HCT116 (cell line): ENCODE measurements at regions not wholly inside any gene's neighbourhood (a gene's known extent, or its start where the extent isn't known, plus 50 kb on each side); places are given as distances from the start of the nearest gene placed in this dataset.

Experiments used
- ATAC-seq: fragments of 200-7000 bp; cut with Tn5 transposase; 2 replicates; pipeline ENCODE4 v1.9.1; 2020; ENCODE audit warnings: mild to moderate bottlenecking, moderate library complexity
- BruUV-seq: library from RNA; stranded (reverse); fragments of 400-500 nt; replicated peaks from 2 replicates; lab custom pipeline; 2021; lab: Mats Ljungman, UMichigan
- CTCF ChIA-PET: fragments of 300-600 bp; sonication (Branson Sonifier 250); formaldehyde crosslinking; loops from one replicate; lab custom pipeline; 2021; ENCODE audit warnings: antibody characterized with exemption; lab: Charles Lee
- POLR2A ChIA-PET: fragments of 300-600, 350-600 bp; sonication (Branson Sonifier 250); formaldehyde crosslinking; loops from one replicate; lab custom pipeline; 2021; ENCODE audit warnings: antibody characterized with exemption; lab: Charles Lee
- RAD21 ChIA-PET, 2 experiments: fragments of 300-600 bp; sonication (Branson Sonifier 250); formaldehyde crosslinking; loops; one replicate each; lab custom pipeline; 2023; ENCODE audit warnings: low total read pairs in 2 of 2; ENCODE audit not compliant: uncharacterized antibody in 2 of 2, unreplicated experiment in 2 of 2, low non-redundant PET in 1 of 2; lab: Charles Lee
- DNase-seq: peaks from one replicate; pipeline ENCODE4 v3.0.0-alpha.2; 2010; ENCODE audit warnings: low read depth, low spot score
- H2AFZ ChIP-seq: fragments of 200-600 bp; shearing (Covaris generic), sonication (generic); 2 replicates; pipeline ENCODE4 v1.6.1; 2017; ENCODE audit warnings: low read depth, mixed run types, mixed read lengths, antibody characterized with exemption, low read length; ENCODE audit not compliant: poor library complexity, severe bottlenecking
- H3K27ac ChIP-seq: 2 replicates; pipeline ENCODE4 v1.5.1; 2012; ENCODE audit warnings: low read depth, low read length
- H3K27me3 ChIP-seq: fragments of 200-600 bp; sonication (generic); 2 replicates; pipeline ENCODE4 v1.6.1; 2016; ENCODE audit warnings: mixed run types, low read length, mixed read lengths; ENCODE audit not compliant: insufficient read depth
- H3K36me3 ChIP-seq, 2 experiments: fragments of 200-500 bp in 1 of 2; fragments of 200-600 bp in 1 of 2; sonication (Bioruptor generic) in 1 of 2; sonication (generic) in 1 of 2; 2 replicates each; pipeline versions ENCODE4 v1.5.1 to v1.6.1; 2014 to 2016; ENCODE audit warnings: low read length in 2 of 2, inconsistent platforms in 1 of 2, mixed read lengths in 1 of 2, mixed run types in 1 of 2; ENCODE audit not compliant: insufficient read depth in 2 of 2, control insufficient read depth in 1 of 2
- H3K4me1 ChIP-seq, 2 experiments: fragments of 200-600 bp in 1 of 2; sonication (generic) in 1 of 2; 2 replicates each; pipeline versions ENCODE4 v1.5.1 to v1.6.1; 2012 to 2017; ENCODE audit warnings: low read length in 2 of 2, inconsistent platforms in 1 of 2, mild to moderate bottlenecking in 1 of 2, mixed read lengths in 1 of 2, mixed run types in 1 of 2, moderate library complexity in 1 of 2; ENCODE audit not compliant: insufficient read depth in 2 of 2, control insufficient read depth in 1 of 2
- H3K4me2 ChIP-seq: fragments of 200-600 bp; sonication (generic); 2 replicates; pipeline ENCODE4 v1.6.1; 2017; ENCODE audit warnings: mixed run types, low read length, mixed read lengths
- H3K4me3 ChIP-seq, 2 experiments: fragments of 200-600 bp in 1 of 2; sonication (generic) in 1 of 2; replicated peaks in 1 of 2; 2 replicates each; pipeline ENCODE4 v1.5.1; 2011 to 2016; ENCODE audit warnings: low read length in 2 of 2, control low read depth in 1 of 2, low read depth in 1 of 2, mild to moderate bottlenecking in 1 of 2, mixed read lengths in 1 of 2, mixed run types in 1 of 2
- H3K79me2 ChIP-seq: fragments of 200-600 bp; sonication (generic); 2 replicates; pipeline ENCODE4 v1.6.1; 2017; ENCODE audit warnings: mild to moderate bottlenecking, mixed run types, low read length, moderate library complexity, mixed read lengths; ENCODE audit not compliant: insufficient read depth
- H3K9ac ChIP-seq: fragments of 200-600 bp; sonication (generic); 2 replicates; pipeline ENCODE4 v1.6.1; 2016; ENCODE audit warnings: low read length, mixed read lengths
- H3K9me2 ChIP-seq: fragments of 200-600 bp; sonication (generic), shearing (Covaris generic); 2 replicates; pipeline ENCODE4 v1.6.1; 2017; ENCODE audit warnings: mixed run types, mild to moderate bottlenecking, moderate library complexity; ENCODE audit not compliant: insufficient read depth
- H3K9me3 ChIP-seq, 2 experiments: fragments of 200-500 bp in 1 of 2; fragments of 200-600 bp in 1 of 2; sonication (Bioruptor generic) in 1 of 2; sonication (generic) in 1 of 2; 2 replicates each; pipeline ENCODE4 v1.6.1; 2014 to 2017; ENCODE audit warnings: low read length in 2 of 2, mixed read lengths in 2 of 2, inconsistent platforms in 1 of 2, low read depth in 1 of 2, mild to moderate bottlenecking in 1 of 2, mixed run types in 1 of 2, moderate library complexity in 1 of 2; ENCODE audit not compliant: control insufficient read depth in 1 of 2, insufficient read depth in 1 of 2
- H4K20me1 ChIP-seq: fragments of 200-600 bp; sonication (generic), shearing (Covaris generic); 2 replicates; pipeline ENCODE4 v1.6.1; 2017; ENCODE audit warnings: mixed run types, mild to moderate bottlenecking, moderate library complexity; ENCODE audit not compliant: insufficient read depth
- ATF3 ChIP-seq: IDR thresholded peaks from 2 replicates; pipeline ENCODE4 v1.6.1; 2012
- CBX3 ChIP-seq: IDR thresholded peaks from 2 replicates; pipeline ENCODE4 v1.6.1; 2012; ENCODE audit warnings: low read depth
- CTCF ChIP-seq, 3 experiments: fragments of 200-600 bp in 1 of 3; sonication (generic) in 1 of 3; IDR thresholded peaks in 2 of 3; conservative IDR thresholded peaks in 1 of 3; 2 replicates each; pipeline ENCODE4 v1.5.1; 2012 to 2017; ENCODE audit warnings: low read depth in 2 of 3, low read length in 2 of 3, antibody characterized with exemption in 1 of 3, borderline replicate concordance in 1 of 3, control low read depth in 1 of 3, mild to moderate bottlenecking in 1 of 3, mixed read lengths in 1 of 3, mixed run types in 1 of 3, moderate library complexity in 1 of 3; ENCODE audit not compliant: insufficient read depth in 1 of 3
- EGR1 ChIP-seq: IDR thresholded peaks from 2 replicates; pipeline ENCODE4 v1.6.1; 2012; ENCODE audit warnings: low read depth
- EZH2 ChIP-seq: fragments of 200-600 bp; sonication (generic); IDR thresholded peaks from 2 replicates; pipeline ENCODE4 v1.6.1; 2017; ENCODE audit warnings: antibody characterized with exemption, mixed run types
- EZH2phosphoT487 ChIP-seq: fragments of 200-600 bp; IDR thresholded peaks from 2 replicates; pipeline ENCODE4 v1.6.1; 2018; ENCODE audit warnings: antibody characterized with exemption, borderline replicate concordance
- FOSL1 ChIP-seq: IDR thresholded peaks from 2 replicates; pipeline ENCODE4 v1.6.1; 2012; ENCODE audit warnings: low read depth
- POLR2A ChIP-seq: IDR thresholded peaks from 2 replicates; pipeline ENCODE4 v1.7.0; 2011; ENCODE audit warnings: borderline replicate concordance; ENCODE audit not compliant: insufficient read depth, insufficient read length; ENCODE audit errors: extremely low read depth
- POLR2AphosphoS5 ChIP-seq: IDR thresholded peaks from 2 replicates; pipeline ENCODE4 v1.6.1; 2011; ENCODE audit warnings: mild to moderate bottlenecking, low read depth, low read length, moderate library complexity
- SP1 ChIP-seq: IDR thresholded peaks from 2 replicates; pipeline ENCODE4 v1.6.1; 2012; ENCODE audit warnings: low read depth
- SRF ChIP-seq: IDR thresholded peaks from 2 replicates; pipeline ENCODE4 v1.6.1; 2012; ENCODE audit warnings: low read depth
- ZBTB33 ChIP-seq: IDR thresholded peaks from 2 replicates; pipeline ENCODE4 v1.6.1; 2011; ENCODE audit warnings: mild to moderate bottlenecking, low read length, moderate library complexity; ENCODE audit not compliant: insufficient replicate concordance; ENCODE audit errors: extremely low read depth
- ZNF274 ChIP-seq: fragments of 200-500 bp; sonication (Bioruptor generic); IDR thresholded peaks from 2 replicates; pipeline ENCODE4 v1.6.1; 2014; ENCODE audit warnings: mild to moderate bottlenecking, low read depth, low read length, inconsistent platforms
- intact Hi-C: fragments of 100-400 bp; cut with micrococcal nuclease; formaldehyde crosslinking; loops from 2 replicates; pipeline ENCODE4 v1.10.0; 2022

- DNase-seq (no peak), ATAC-seq (no peak)
- H3K9me3 ChIP-seq = no peaks in the 10 kb centered on the region
- H3K4me3 ChIP-seq = no peak overlapping the region
- no peaks in the 10 kb centered on the region for H3K27me3 ChIP-seq
- H4K20me1 ChIP-seq = no peaks in the 10 kb centered on the region
- H3K36me3 ChIP-seq = no peaks in the 10 kb centered on the region
- no peaks in the 10 kb centered on the region for H3K4me1 ChIP-seq
- POLR2A ChIA-PET = no interaction called here
- H2AFZ ChIP-seq = no peak overlapping the region
- no peaks in the 10 kb centered on the region for H3K9me2 ChIP-seq
- H3K4me2 ChIP-seq = no peak overlapping the region
- H3K27ac ChIP-seq = no peak overlapping the region
- BruUV-seq = no TSS peak
- H3K9ac ChIP-seq = no peak overlapping the region
- TF ChIP-seq EZH2phosphoT487 (no peak), ATF3 (no peak), ZBTB33 (no peak), POLR2AphosphoS5 (no peak), FOSL1 (no peak), EGR1 (no peak)
- intact Hi-C loops = no loop called here
- no peaks in the 10 kb centered on the region for H3K79me2 ChIP-seq
- RAD21 ChIA-PET = no interaction called here
- CTCF ChIA-PET = no interaction called here
Observed at GRCh38 chrX:2640436-2641150, 50.5 kb upstream of the CD99 start.

- no peak for ATAC-seq
- H3K4me1 ChIP-seq = no peaks in the 10 kb centered on the region
- H3K9ac ChIP-seq = no peak overlapping the region
- H3K9me2 ChIP-seq = no peaks in the 10 kb centered on the region
- H3K79me2 ChIP-seq = peaks cover 7% of the 10 kb centered on the region; the same call in 1 of the 2 replicates
- no peaks in the 10 kb centered on the region for H4K20me1 ChIP-seq
- CTCF ChIA-PET = no interaction called here
- H3K36me3 ChIP-seq = no peaks in the 10 kb centered on the region
- no peaks in the 10 kb centered on the region for H3K27me3 ChIP-seq
- RAD21 ChIA-PET = no interaction called here
- intact Hi-C loops = no loop called here
- no peak for DNase-seq
- BruUV-seq = no TSS peak
- no peaks in the 10 kb centered on the region for H3K9me3 ChIP-seq
- H3K27ac ChIP-seq = no peak overlapping the region
- POLR2A ChIA-PET = no interaction called here
- H2AFZ ChIP-seq = no peak overlapping the region
- no peak overlapping the region for H3K4me3 ChIP-seq
- H3K4me2 ChIP-seq = no peak overlapping the region
- TF ChIP-seq POLR2A = no peak
- TF ChIP-seq ATF3 = no peak
- TF ChIP-seq CBX3 = no peak
- TF ChIP-seq EZH2 = no peak
- no peak for TF ChIP-seq SRF
- no peak for TF ChIP-seq ZNF274
- TF ChIP-seq SP1 = no peak
- TF ChIP-seq CTCF (IDR thresholded peaks at IDR 0.05 in 2 of 3, conservative IDR thresholded peaks at IDR 0.05 in 1 of 3; ENCODE audit: borderline replicate concordance in 1 of 3, insufficient read depth in 1 of 3, low read depth in 2 of 3, low read length in 2 of 3) = no peak
Observed at GRCh38 chrX:2638279-2638678, 52.8 kb upstream of the CD99 start.
